SIG-M5 treated with dmso at 0.1 percent for 504 hours (cell line): ENCODE measurements at regions not wholly inside any gene's neighbourhood (a gene's known extent, or its start where the extent isn't known, plus 50 kb on each side); places are given as distances from the start of the nearest gene placed in this dataset.

Source experiments
- DNase-seq: peaks from one replicate; lab custom pipeline; 2025; ENCODE audit not compliant: unreplicated experiment; lab: John Stamatoyannopoulos, UW

DNA sequence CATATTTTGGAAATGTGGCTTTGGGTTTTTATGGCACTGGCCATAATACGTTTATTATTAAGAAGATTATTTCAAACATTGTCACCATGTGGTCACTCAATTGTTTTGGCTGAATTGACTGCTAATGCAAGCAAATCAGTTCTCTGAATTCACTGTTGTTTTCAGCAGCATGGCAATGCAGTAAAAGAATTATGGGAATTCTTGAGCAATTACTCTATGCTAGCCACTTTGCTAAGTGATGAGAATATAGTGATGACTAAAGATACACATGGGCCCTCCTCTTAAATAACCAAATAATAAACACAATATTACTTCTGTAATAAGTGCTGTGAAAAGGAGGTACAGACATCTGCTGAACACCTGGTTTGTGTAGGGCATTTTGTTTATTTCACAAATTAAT is 58.0 kb upstream of the FANCL start:
- DNase-seq, result no peak

DNA sequence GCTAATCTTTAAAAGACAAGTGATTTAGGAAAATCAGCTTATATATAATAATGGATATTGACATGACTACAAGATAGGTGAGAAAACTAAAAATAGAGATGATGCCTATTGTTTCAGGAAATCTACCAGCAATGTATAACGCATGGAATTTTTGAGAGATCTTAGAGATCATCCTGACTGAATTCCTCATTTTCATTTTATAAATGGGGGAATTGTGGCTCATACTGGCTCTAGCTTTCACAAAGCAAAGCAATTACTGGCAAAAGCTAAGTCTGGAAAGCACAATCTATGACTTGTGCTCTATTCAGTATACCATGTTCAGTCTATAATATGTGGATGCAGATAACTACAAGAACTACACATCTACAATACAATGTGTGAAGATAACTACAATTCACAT is 51.9 kb upstream of the FANCL start:
- no peak for DNase-seq

DNA sequence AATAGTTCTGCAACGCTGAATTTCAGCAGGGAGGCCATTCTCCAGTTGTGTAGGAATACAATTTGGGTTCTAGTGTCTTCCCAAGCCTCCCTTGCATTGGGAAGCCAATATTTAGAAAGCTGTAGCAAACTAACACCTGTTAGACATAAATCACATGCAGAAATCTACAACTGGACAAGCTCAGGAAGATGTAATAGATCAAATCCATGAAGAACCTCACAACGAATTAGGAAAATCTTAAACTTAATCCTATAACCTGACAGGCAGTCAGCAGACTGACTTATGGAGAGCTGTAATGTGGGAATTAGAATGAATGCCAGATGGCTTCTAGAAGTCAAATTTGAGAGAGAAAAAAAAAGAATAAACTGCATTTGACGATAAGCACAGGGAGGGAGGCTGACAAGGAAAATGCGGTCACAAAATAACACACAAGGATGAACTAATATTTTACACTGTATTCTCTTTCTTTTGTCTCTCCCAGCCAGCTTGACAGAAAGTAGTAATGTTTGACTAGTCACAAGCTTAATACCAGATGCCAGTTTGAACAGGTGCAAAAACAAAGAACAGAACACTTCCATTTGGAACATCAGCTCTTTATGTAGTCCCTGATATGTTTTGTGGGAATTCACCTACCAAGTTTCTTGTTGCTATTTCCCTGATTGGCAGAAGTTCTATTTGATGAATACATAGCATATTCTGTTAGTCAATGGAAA is 50.8 kb upstream of the FANCL start:
- no peak for DNase-seq
